Heart left ventricle (tissue), 16 donors: ENCODE measurements at regions not wholly inside any gene's neighbourhood (a gene's known extent, or its start where the extent isn't known, plus 50 kb on each side); places are given as distances from the start of the nearest gene placed in this dataset.

Experiments used
- ATAC-seq, 4 donors: fragments of 200-7000 bp; cut with Tn5 transposase; one replicate each; pipeline ENCODE4 v1.9.1; 2020 to 2022; ENCODE audit warnings: moderate library complexity in 4 of 4, mild to moderate bottlenecking in 3 of 4, moderate number of reproducible peaks in 1 of 4
- DNase-seq, 5 donors: peaks; one replicate each; pipeline ENCODE4 v3.0.0-alpha.2; 2020
- H3K27ac ChIP-seq, 12 donors: fragments of 200-600 bp; sonication (generic) in 4 of 12; one replicate each; pipeline versions ENCODE4 v1.5.0 to v1.8.0; 2016 to 2022; ENCODE audit warnings: mild to moderate bottlenecking in 2 of 12
- H3K27me3 ChIP-seq, 9 donors: fragments of 200-600 bp; sonication (generic) in 2 of 9; one replicate each; pipeline versions ENCODE4 v1.5.1 to v1.8.0; 2016 to 2022; ENCODE audit warnings: mild to moderate bottlenecking in 3 of 9
- H3K36me3 ChIP-seq, 9 donors: fragments of 200-600 bp; sonication (generic) in 2 of 9; one replicate each; pipeline versions ENCODE4 v1.5.0 to v1.8.0; 2018 to 2022; ENCODE audit warnings: mild to moderate bottlenecking in 2 of 9
- H3K4me1 ChIP-seq, 12 donors: fragments of 200-600 bp; sonication (generic) in 4 of 12; one replicate each; pipeline versions ENCODE4 v1.5.0 to v1.8.0; 2016 to 2022; ENCODE audit warnings: mild to moderate bottlenecking in 3 of 12
- H3K4me3 ChIP-seq, 12 donors: fragments of 200-600 bp; sonication (generic) in 4 of 12; one replicate each; pipeline versions ENCODE4 v1.5.0 to v1.8.0; 2017 to 2022; ENCODE audit warnings: mild to moderate bottlenecking in 9 of 12, moderate library complexity in 4 of 12
- H3K9me3 ChIP-seq, 12 donors: fragments of 200-600 bp; sonication (generic) in 4 of 12; one replicate each; pipeline versions ENCODE4 v1.5.0 to v1.8.0; 2016 to 2022; ENCODE audit warnings: mild to moderate bottlenecking in 1 of 12
- POLR2A ChIP-seq, 2 donors: fragments of 450-650 bp; IDR thresholded peaks; one replicate each; pipeline ENCODE4 v1.6.1; 2017; ENCODE audit warnings: antibody characterized with exemption in 2 of 2, mild to moderate bottlenecking in 2 of 2, moderate library complexity in 2 of 2
- WGBS, 4 donors: extraction: QIAGEN DNeasy Blood & Tissue Kit in 2 of 4; methylation state at CpG; one replicate each; pipeline versions ENCODE4 v1.1.5 to v1.1.7; 2013 to 2018; 5-methylcytosine and 5-hydroxymethylcytosine counted together
- intact Hi-C, 10 donors: fragments of 100-400 bp; cut with DNase I; formaldehyde crosslinking; loops; one replicate each; pipeline versions ENCODE4 v1.11.1 to v1.14.2; 2022
- TF ChIP-seq, protein P1 (sequence below), 12 donors: fragments of 200-600 bp; sonication (generic) in 4 of 12; IDR thresholded peaks; one replicate each; pipeline versions ENCODE4 v1.5.0 to v1.8.0; 2018 to 2022; ENCODE audit warnings: antibody characterized with exemption in 12 of 12, mild to moderate bottlenecking in 5 of 12
- donor health status: ischemic (EF 13 %, LVEDD 7.1; RV severe dilation, severe dysfunction).
- donor health status: healthy with polysubstance abuse.
- donor health status: DM: no; HTN: yes; CAD: no.
- donor health status: DM: no; HTN: no; CAD: no.
- donor health status: ischemic (EF 25% LVEDD 6.9; RV normal size, moderate dysfunction).
- donor health status: ischemic (EF 25% LVEDD 5.7; RV mildly dilated, moderate dysfunction).
- donor health status: healthy.
- donor health status: DM: yes; HTN: yes; CAD: no.
- donor health status: ischemic (EF 35%, LVEDD 5.7; RV mildly dilated, moderate dysfunction).
- donor health status: nonischemic (EF 11% LVEDD 7.7; RV severe dilation, severe dysfunction).
- donor health status: DM: yes; HTN: yes; CAD: no.
- donor health status: PGD.
- donor health status: ischemic (EF 29% LVEDD 5.4; RV normal size, mild dysfunction).
- donor health status: nonischemic (EF 23%, LVEDD 6.1; RV moderate dilation, normal function).

DNA sequence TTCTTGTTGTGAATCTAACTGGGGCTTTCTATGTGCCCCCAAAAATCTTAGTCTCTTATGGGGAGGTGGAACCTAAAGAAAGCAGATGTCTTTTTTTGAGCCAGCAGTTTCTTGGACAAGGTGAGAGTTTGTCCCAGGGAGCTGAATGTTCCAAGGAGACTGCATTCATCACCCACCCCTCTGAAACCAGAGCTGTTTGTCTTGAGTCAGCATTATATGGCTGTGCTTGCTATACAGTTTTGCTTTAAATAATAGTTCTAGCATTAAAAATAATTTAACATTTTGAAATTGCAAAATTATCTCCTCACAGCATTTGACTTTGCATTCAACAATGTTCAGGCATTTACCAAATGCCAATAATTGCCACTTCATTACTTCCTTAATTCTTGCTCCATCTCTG, 813.3 kb downstream of the BCL11B start:
- Histone ChIP-seq H3K9me3 (no peaks in the 10 kb centered on the region), H3K4me1 (no peaks in the 10 kb centered on the region), H3K27me3 (no peaks in the 10 kb centered on the region), H3K36me3 (no peaks in the 10 kb centered on the region), H3K4me3 (no peak overlapping the region), H3K27ac (no peak overlapping the region)
- intact Hi-C loops, result no loop called here
- DNase-seq (no peak), ATAC-seq (no peak)
- TF ChIP-seq, protein P1, sequence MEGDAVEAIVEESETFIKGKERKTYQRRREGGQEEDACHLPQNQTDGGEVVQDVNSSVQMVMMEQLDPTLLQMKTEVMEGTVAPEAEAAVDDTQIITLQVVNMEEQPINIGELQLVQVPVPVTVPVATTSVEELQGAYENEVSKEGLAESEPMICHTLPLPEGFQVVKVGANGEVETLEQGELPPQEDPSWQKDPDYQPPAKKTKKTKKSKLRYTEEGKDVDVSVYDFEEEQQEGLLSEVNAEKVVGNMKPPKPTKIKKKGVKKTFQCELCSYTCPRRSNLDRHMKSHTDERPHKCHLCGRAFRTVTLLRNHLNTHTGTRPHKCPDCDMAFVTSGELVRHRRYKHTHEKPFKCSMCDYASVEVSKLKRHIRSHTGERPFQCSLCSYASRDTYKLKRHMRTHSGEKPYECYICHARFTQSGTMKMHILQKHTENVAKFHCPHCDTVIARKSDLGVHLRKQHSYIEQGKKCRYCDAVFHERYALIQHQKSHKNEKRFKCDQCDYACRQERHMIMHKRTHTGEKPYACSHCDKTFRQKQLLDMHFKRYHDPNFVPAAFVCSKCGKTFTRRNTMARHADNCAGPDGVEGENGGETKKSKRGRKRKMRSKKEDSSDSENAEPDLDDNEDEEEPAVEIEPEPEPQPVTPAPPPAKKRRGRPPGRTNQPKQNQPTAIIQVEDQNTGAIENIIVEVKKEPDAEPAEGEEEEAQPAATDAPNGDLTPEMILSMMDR (IDR thresholded peaks at IDR 0.05), result no peak
- TF ChIP-seq POLR2A (IDR thresholded peaks at IDR 0.05), result no peak

DNA sequence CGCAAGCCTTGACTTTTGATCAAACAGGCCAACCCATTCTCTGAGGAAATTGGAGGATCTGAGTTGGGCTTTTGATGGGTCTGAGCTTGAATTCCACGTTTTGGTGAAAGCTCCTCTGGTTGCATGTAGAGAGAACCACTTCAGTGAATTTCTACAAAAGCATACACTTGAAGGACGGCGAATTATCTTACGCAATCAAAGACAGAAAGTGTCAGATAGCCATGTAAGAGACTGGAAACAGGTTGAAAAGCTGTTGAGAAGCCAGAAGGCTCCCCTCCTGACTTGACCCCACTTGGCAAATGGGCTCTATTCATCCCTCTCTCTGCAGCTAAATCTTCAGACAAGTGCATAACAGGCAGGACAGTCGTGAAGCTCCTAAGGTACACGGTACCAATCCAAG, 809.1 kb downstream of the BCL11B start:
- Histone ChIP-seq H3K27me3 (no peaks in the 10 kb centered on the region), H3K9me3 (no peaks in the 10 kb centered on the region), H3K27ac (no peak overlapping the region), H3K36me3 (no peaks in the 10 kb centered on the region), H3K4me3 (no peak overlapping the region), H3K4me1 (no peaks in the 10 kb centered on the region)
- DNase-seq (no peak), ATAC-seq (no peak)
- intact Hi-C loops, result no loop called here
- WGBS, 4 donors, result 65 to 67% (median 66%) methylated on average over 7 of the region's 7 CpGs
- TF ChIP-seq POLR2A (IDR thresholded peaks at IDR 0.05), result no peak
- TF ChIP-seq, protein P1 (IDR thresholded peaks at IDR 0.05), result no peak

DNA sequence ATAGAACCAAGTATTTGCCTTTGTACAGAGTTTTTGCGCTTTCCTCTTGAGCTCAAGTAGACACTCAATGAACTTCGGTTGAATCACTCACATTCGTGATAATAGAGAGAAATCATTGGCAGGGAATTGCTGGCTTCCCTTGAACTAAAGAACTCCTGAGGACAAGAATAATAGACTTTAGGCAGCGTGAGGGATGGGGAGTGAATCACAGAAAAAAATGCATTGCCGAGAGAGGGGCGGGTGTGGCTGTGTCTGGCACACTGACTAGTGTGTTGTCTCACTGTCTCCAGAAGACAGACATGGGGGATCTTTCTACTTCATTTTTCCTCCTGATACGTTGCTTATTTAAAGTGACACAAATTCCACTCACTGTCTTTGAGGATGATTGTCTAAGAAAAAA, 805.2 kb downstream of the BCL11B start:
- intact Hi-C loops, result no loop called here
- WGBS, 4 donors, result 62 to 69% (median 66%) methylated on average over 7 of the region's 7 CpGs

DNA sequence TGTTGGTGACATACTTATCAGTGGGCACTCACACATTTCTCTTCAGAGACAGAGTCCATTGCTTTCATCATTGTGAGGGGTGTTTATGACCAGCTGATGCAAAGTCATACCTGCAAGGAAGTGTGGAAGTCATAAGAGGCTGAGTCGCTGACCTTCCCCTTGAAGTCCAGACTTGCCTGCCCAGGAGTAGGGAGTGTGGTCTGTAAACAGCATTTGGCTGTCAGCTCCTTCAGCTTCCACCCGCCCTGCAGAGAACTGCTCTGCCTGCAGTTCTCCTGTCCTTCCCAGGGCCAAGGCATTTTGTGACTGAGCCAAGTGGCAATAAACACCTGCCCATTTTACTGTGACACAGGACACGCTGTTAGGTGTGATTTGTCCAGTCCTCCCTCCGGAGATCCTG, 801.3 kb downstream of the BCL11B start:
- no peak overlapping the region for H3K27ac ChIP-seq
- WGBS, 4 donors, result 56 to 77% (median 64%) methylated on average over 4 of the region's 4 CpGs
- H3K4me1 ChIP-seq, result no peaks in the 10 kb centered on the region
- H3K27me3 ChIP-seq, result peaks cover 0 to 3% (median 0%) of the 10 kb centered on the region in 9 donors
- H3K36me3 ChIP-seq, result no peaks in the 10 kb centered on the region
- no peak for ATAC-seq
- no peaks in the 10 kb centered on the region for H3K9me3 ChIP-seq
- intact Hi-C loops, result no loop called here
- TF ChIP-seq, protein P1 (IDR thresholded peaks at IDR 0.05), result no peak
- no peak for TF ChIP-seq POLR2A (IDR thresholded peaks at IDR 0.05)
- no peak overlapping the region for H3K4me3 ChIP-seq
- DNase-seq, result no peak

More for the DNA sequence above, 805.2 kb downstream of the BCL11B start:
- H3K36me3 ChIP-seq, result no peaks in the 10 kb centered on the region
- DNase-seq (no peak), ATAC-seq (no peak)
- no peak overlapping the region for H3K27ac ChIP-seq
- no peaks in the 10 kb centered on the region for H3K27me3 ChIP-seq
- H3K4me1 ChIP-seq, result no peaks in the 10 kb centered on the region
- no peak overlapping the region for H3K4me3 ChIP-seq
- no peaks in the 10 kb centered on the region for H3K9me3 ChIP-seq
- TF ChIP-seq POLR2A (IDR thresholded peaks at IDR 0.05), result no peak
- TF ChIP-seq, protein P1 (IDR thresholded peaks at IDR 0.05), result no peak
